ENCODE measurements at regions not wholly inside any gene's neighbourhood (a gene's known extent, or its start where the extent isn't known, plus 50 kb on each side); places are given as distances from the start of the nearest gene placed in this dataset.

DNA sequence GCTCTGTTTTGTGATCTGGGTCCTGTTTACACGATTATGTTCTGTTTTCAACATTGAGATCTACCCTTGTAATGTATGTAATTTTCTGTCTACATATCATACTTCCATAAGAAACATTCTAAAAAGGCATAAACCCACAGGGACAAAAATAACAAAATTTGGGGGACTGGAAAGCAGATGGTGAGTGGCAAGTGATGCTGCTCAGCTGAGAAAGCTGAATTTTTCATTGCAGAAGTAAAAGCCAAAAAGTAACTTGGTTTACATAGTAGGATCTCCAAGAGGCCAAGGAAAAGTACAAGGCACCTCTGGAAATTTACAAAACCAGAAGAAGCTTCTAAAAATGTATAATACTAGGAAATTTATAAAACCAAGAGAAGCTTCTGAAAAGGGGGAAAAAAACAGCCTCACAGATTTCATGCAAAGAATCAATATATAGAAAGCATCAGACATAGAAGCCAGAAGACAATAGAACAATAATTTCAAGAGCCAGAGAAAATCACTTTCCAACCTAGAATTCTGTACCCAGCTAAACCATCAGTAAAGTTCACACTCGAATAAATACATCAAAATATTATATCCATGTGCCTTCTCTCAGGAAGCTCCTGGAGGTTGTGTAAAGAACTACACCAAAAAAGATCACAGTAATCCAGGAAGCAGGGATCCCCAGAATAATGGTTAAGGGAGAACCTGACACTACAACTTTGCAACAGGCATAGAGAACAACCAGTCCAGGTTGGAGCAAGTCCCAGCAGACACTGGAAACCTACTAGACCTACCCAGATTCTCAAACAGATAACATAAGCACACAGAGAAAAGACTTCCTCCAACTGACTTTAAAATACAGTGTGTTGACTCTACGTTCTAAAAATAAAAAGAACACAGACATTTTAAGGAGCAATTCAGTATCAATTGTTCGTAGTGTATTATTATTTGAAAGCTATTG lies 401.7 kb upstream of the HS6ST1 start:
- Histone ChIP-seq H3K9me3 (no peaks in the 10 kb centered on the region), H3K4me3 (ENCODE audit: low read depth in 1 of 2, low read length in 1 of 2) (no peak overlapping the region), H3K27me3 (no peaks in the 10 kb centered on the region), H3K27ac (no peak overlapping the region), H3K36me3 (no peaks in the 10 kb centered on the region), H3K4me1 (ENCODE audit: control insufficient read depth in 1 of 2, insufficient read depth in 1 of 2, low read depth in 1 of 2, low read length in 1 of 2) (no peaks in the 10 kb centered on the region)
- TF ChIP-seq CTCF (IDR thresholded peaks at IDR 0.05), result no peak

DNA sequence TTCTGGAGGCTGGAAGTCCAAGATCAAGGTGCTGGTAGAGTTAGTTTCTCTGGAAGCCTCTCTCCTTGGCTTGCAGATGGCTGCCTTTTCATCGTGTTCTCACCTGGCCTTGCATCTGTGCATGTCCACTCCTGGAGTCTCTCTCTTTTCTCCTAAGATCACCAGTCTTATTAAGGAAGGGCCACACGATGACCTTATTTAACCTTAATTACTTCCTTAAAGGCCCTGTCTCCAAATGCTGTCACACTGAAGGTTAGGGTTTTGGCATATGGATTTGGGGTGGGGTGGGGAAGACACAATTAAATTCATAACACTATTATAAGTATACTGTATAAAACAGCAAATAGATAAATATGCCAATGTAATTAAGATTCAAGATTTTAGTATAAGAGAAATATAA lies 402.4 kb upstream of the HS6ST1 start:
- H3K36me3 ChIP-seq, result no peaks in the 10 kb centered on the region
- no peak overlapping the region for H3K4me3 ChIP-seq (ENCODE audit: low read depth in 1 of 2, low read length in 1 of 2)
- H3K9me3 ChIP-seq, result no peaks in the 10 kb centered on the region
- no peaks in the 10 kb centered on the region for H3K4me1 ChIP-seq (ENCODE audit: control insufficient read depth in 1 of 2, insufficient read depth in 1 of 2, low read depth in 1 of 2, low read length in 1 of 2)
- no peak overlapping the region for H3K27ac ChIP-seq
- H3K27me3 ChIP-seq, result no peaks in the 10 kb centered on the region
- TF ChIP-seq CTCF (IDR thresholded peaks at IDR 0.05), result no peak

DNA sequence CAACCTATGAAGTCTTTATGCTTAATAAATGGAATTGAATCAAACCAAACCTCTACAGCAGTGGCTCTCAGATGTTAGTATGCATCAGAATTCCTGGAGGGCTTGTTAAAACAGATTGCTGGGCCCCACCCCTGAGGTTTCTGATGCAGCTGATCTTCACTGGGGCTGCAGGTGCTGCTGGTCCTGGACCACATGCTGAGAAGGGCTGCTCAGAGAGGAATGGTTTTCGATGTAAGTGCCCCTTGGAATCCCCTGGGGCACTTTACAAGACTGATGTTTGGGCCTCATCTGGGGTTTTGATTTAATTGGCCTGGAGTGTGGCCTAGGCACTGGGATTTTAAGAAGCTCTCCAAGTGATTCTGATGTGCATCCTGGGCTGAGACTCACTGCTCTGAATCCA lies 403.8 kb upstream of the HS6ST1 start:
- Histone ChIP-seq H3K36me3 (no peaks in the 10 kb centered on the region), H3K27ac (no peak overlapping the region), H3K4me1 (ENCODE audit: control insufficient read depth in 1 of 2, insufficient read depth in 1 of 2, low read depth in 1 of 2, low read length in 1 of 2) (no peaks in the 10 kb centered on the region), H3K4me3 (ENCODE audit: low read depth in 1 of 2, low read length in 1 of 2) (no peak overlapping the region), H3K9me3 (no peaks in the 10 kb centered on the region), H3K27me3 (no peaks in the 10 kb centered on the region)
- no peak for TF ChIP-seq CTCF (IDR thresholded peaks at IDR 0.05)

DNA sequence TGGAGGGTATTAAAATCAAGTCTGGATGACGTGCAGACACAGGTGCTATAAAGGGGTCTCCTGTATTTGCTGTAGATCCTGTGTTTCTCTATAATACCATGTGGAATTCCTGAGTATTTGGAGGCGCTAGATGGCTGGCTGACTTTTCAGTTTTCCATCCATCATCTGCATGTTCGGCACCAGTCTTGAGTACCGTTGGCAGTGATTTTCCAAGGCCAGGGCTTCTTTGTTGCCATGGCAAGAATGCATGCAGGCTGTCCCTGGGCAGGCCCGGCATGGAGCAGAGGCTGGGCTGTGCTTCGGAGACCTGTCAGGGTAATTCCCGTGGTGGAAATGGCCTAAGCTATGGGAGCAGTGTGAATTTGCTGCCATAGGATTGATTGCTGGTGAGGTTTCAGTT lies 405.9 kb upstream of the HS6ST1 start:
- H3K36me3 ChIP-seq, result no peaks in the 10 kb centered on the region
- no peaks in the 10 kb centered on the region for H3K27me3 ChIP-seq
- no peaks in the 10 kb centered on the region for H3K9me3 ChIP-seq
- no peaks in the 10 kb centered on the region for H3K4me1 ChIP-seq (ENCODE audit: control insufficient read depth in 1 of 2, insufficient read depth in 1 of 2, low read depth in 1 of 2, low read length in 1 of 2)
- H3K4me3 ChIP-seq (ENCODE audit: low read depth in 1 of 2, low read length in 1 of 2), result no peak overlapping the region
- no peak for TF ChIP-seq CTCF (IDR thresholded peaks at IDR 0.05)
- no peak overlapping the region for H3K27ac ChIP-seq

- H3K36me3 ChIP-seq, result no peaks in the 10 kb centered on the region
- H3K27ac ChIP-seq, result no peak overlapping the region
- H3K4me3 ChIP-seq (ENCODE audit: low read depth in 1 of 2, low read length in 1 of 2), result no peak overlapping the region
- H3K4me1 ChIP-seq (ENCODE audit: control insufficient read depth in 1 of 2, insufficient read depth in 1 of 2, low read depth in 1 of 2, low read length in 1 of 2), result no peaks in the 10 kb centered on the region
- H3K9me3 ChIP-seq, result no peaks in the 10 kb centered on the region
- H3K27me3 ChIP-seq, result no peaks in the 10 kb centered on the region
- TF ChIP-seq CTCF (IDR thresholded peaks at IDR 0.05), result no peak
Measured at GRCh38 chr2:128724972-128725371, 406.3 kb upstream of the HS6ST1 start.
